Heart left ventricle (tissue), 16 donors: ENCODE measurements at regions not wholly inside any gene's neighbourhood (a gene's known extent, or its start where the extent isn't known, plus 50 kb on each side); places are given as distances from the start of the nearest gene placed in this dataset.

Experiments used
- ATAC-seq, 4 donors: fragments of 200-7000 bp; cut with Tn5 transposase; one replicate each; pipeline ENCODE4 v1.9.1; 2020 to 2022; ENCODE audit warnings: moderate library complexity in 4 of 4, mild to moderate bottlenecking in 3 of 4, moderate number of reproducible peaks in 1 of 4
- DNase-seq, 5 donors: peaks; one replicate each; pipeline ENCODE4 v3.0.0-alpha.2; 2020
- H3K27ac ChIP-seq, 12 donors: fragments of 200-600 bp; sonication (generic) in 4 of 12; one replicate each; pipeline versions ENCODE4 v1.5.0 to v1.8.0; 2016 to 2022; ENCODE audit warnings: mild to moderate bottlenecking in 2 of 12
- H3K27me3 ChIP-seq, 9 donors: fragments of 200-600 bp; sonication (generic) in 2 of 9; one replicate each; pipeline versions ENCODE4 v1.5.1 to v1.8.0; 2016 to 2022; ENCODE audit warnings: mild to moderate bottlenecking in 3 of 9
- H3K36me3 ChIP-seq, 9 donors: fragments of 200-600 bp; sonication (generic) in 2 of 9; one replicate each; pipeline versions ENCODE4 v1.5.0 to v1.8.0; 2018 to 2022; ENCODE audit warnings: mild to moderate bottlenecking in 2 of 9
- H3K4me1 ChIP-seq, 12 donors: fragments of 200-600 bp; sonication (generic) in 4 of 12; one replicate each; pipeline versions ENCODE4 v1.5.0 to v1.8.0; 2016 to 2022; ENCODE audit warnings: mild to moderate bottlenecking in 3 of 12
- H3K4me3 ChIP-seq, 12 donors: fragments of 200-600 bp; sonication (generic) in 4 of 12; one replicate each; pipeline versions ENCODE4 v1.5.0 to v1.8.0; 2017 to 2022; ENCODE audit warnings: mild to moderate bottlenecking in 9 of 12, moderate library complexity in 4 of 12
- H3K9me3 ChIP-seq, 12 donors: fragments of 200-600 bp; sonication (generic) in 4 of 12; one replicate each; pipeline versions ENCODE4 v1.5.0 to v1.8.0; 2016 to 2022; ENCODE audit warnings: mild to moderate bottlenecking in 1 of 12
- CTCF ChIP-seq, 12 donors: fragments of 200-600 bp; sonication (generic) in 4 of 12; IDR thresholded peaks; one replicate each; pipeline versions ENCODE4 v1.5.0 to v1.8.0; 2018 to 2022; ENCODE audit warnings: antibody characterized with exemption in 12 of 12, mild to moderate bottlenecking in 5 of 12
- POLR2A ChIP-seq, 2 donors: fragments of 450-650 bp; IDR thresholded peaks; one replicate each; pipeline ENCODE4 v1.6.1; 2017; ENCODE audit warnings: antibody characterized with exemption in 2 of 2, mild to moderate bottlenecking in 2 of 2, moderate library complexity in 2 of 2
- WGBS, 4 donors: extraction: QIAGEN DNeasy Blood & Tissue Kit in 2 of 4; methylation state at CpG; one replicate each; pipeline versions ENCODE4 v1.1.5 to v1.1.7; 2013 to 2018; 5-methylcytosine and 5-hydroxymethylcytosine counted together
- intact Hi-C, 10 donors: fragments of 100-400 bp; cut with DNase I; formaldehyde crosslinking; loops; one replicate each; pipeline versions ENCODE4 v1.11.1 to v1.14.2; 2022
- donor health status: ischemic (EF 13 %, LVEDD 7.1; RV severe dilation, severe dysfunction).
- donor health status: healthy with polysubstance abuse.
- donor health status: DM: no; HTN: yes; CAD: no.
- donor health status: DM: no; HTN: no; CAD: no.
- donor health status: ischemic (EF 25% LVEDD 6.9; RV normal size, moderate dysfunction).
- donor health status: ischemic (EF 25% LVEDD 5.7; RV mildly dilated, moderate dysfunction).
- donor health status: healthy.
- donor health status: DM: yes; HTN: yes; CAD: no.
- donor health status: ischemic (EF 35%, LVEDD 5.7; RV mildly dilated, moderate dysfunction).
- donor health status: nonischemic (EF 11% LVEDD 7.7; RV severe dilation, severe dysfunction).
- donor health status: DM: yes; HTN: yes; CAD: no.
- donor health status: PGD.
- donor health status: ischemic (EF 29% LVEDD 5.4; RV normal size, mild dysfunction).
- donor health status: nonischemic (EF 23%, LVEDD 6.1; RV moderate dilation, normal function).

DNA sequence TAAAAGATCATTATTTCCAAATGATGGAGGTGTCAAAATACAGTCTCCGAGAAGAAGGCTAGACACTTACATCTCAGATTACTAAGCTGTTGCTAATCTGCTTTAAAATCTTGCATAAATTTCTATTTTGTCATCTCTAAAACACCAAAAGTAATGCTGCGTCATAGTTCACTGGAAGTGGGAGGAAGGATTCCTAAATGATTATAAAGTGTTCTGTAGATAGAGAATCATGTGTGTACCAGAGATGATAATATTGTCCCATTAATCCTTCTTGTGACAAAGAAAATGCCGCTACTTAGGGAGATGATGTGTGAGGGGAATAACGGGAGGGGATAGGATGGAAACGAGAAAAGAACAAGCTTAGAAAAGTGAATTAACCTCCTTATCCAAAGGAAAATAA, 268.6 kb downstream of the JRKL start:
- no peak overlapping the region for H3K4me3 ChIP-seq
- no peak overlapping the region for H3K27ac ChIP-seq
- H3K27me3 ChIP-seq: no peaks in the 10 kb centered on the region
- 63 to 87% (median 80%) methylated on average over 5 of the region's 5 CpGs for WGBS, 4 donors
- DNase-seq (no peak), ATAC-seq (no peak)
- no peaks in the 10 kb centered on the region for H3K9me3 ChIP-seq
- no peaks in the 10 kb centered on the region for H3K36me3 ChIP-seq
- H3K4me1 ChIP-seq: no peaks in the 10 kb centered on the region
- intact Hi-C loops: no loop called here
- no peak for TF ChIP-seq CTCF (IDR thresholded peaks at IDR 0.05)
- TF ChIP-seq POLR2A (IDR thresholded peaks at IDR 0.05): no peak

DNA sequence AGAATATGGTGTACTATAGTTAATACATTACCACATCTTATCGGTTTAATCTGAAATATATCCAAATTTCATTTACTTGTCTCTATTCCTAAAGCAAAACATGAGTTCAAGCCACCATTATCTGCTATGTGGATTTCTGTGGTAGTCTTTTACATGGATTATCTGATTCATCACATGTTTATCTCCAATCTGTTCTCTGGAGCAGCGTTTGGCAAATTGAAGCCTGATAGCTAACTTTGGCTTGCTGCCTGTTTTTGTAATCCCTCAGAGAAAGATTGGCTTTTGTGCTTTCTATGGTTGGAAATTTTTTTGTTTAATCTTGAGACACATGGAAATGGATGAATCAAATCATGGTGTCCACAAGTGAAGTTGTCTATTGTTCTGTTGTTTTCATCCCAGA, 274.3 kb downstream of the JRKL start:
- H3K36me3 ChIP-seq: no peaks in the 10 kb centered on the region
- ATAC-seq (no peak), DNase-seq (no peak)
- H3K4me1 ChIP-seq: no peaks in the 10 kb centered on the region
- H3K4me3 ChIP-seq: no peak overlapping the region
- H3K27ac ChIP-seq: no peak overlapping the region
- no peaks in the 10 kb centered on the region for H3K9me3 ChIP-seq
- intact Hi-C loops: no loop called here
- WGBS, 4 donors: 61 to 71% (median 62%) methylated on average over 2 of the region's 2 CpGs
- TF ChIP-seq POLR2A (IDR thresholded peaks at IDR 0.05) (no peak), CTCF (IDR thresholded peaks at IDR 0.05) (no peak)
- no peaks in the 10 kb centered on the region for H3K27me3 ChIP-seq

DNA sequence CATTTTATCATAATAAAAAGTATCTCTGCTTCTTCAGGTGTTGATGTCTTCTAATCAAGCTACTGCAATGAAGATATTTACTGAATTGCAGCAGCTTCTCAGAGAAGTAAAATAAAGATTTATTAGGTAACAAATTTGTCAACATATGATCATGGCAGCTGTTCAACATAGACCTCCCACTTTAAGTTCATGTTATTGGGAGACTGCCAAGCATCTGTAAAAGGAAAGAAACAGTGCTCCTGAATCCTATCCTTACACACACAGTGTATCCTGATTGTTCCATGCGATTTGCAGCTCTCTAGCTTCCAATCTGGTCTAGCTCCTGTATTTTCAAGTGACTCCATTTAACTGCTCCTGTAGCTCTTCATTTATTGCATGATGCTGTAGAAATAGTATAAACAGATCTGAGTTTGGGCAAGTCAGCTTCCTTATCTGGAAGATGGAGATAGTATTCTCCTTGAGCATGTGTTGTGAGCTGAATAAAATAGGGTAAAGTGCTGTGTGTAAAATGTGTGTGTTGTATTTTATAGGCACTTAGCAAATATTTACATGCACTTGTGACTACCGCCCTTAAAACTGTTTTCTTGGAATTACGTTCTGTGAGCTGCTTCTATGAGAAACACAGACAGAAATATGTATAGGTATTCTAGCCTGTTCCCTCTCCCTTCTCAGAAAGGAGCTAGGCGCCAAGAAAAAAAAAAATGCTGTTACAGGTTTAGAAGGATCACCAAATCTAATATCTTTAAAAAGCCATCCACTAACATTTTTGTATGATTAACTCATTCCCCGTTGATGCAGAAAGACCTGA, 290.6 kb downstream of the JRKL start:
- Histone ChIP-seq H3K4me1 (no peaks in the 10 kb centered on the region), H3K27me3 (no peaks in the 10 kb centered on the region), H3K9me3 (no peaks in the 10 kb centered on the region), H3K4me3 (no peak overlapping the region), H3K36me3 (no peaks in the 10 kb centered on the region), H3K27ac (no peak overlapping the region)
- TF ChIP-seq CTCF (IDR thresholded peaks at IDR 0.05): no peak
- DNase-seq: no peak
- 60 to 80% (median 70%) methylated on average over 5 of the region's 5 CpGs for WGBS, 4 donors
- ATAC-seq: no peak
- intact Hi-C loops: no loop called here

GRCh38 chr11:96681019-96681716, 291.4 kb downstream of the JRKL start:
- no peaks in the 10 kb centered on the region for H3K9me3 ChIP-seq
- H3K27ac ChIP-seq: no peak overlapping the region
- ATAC-seq: no peak
- H3K4me3 ChIP-seq: no peak overlapping the region
- DNase-seq: no peak
- no peaks in the 10 kb centered on the region for H3K4me1 ChIP-seq
- 70 to 80% (median 77%) methylated on average over 5 of the region's 5 CpGs for WGBS, 4 donors
- intact Hi-C loops: no loop called here
- no peaks in the 10 kb centered on the region for H3K27me3 ChIP-seq
- no peaks in the 10 kb centered on the region for H3K36me3 ChIP-seq
- TF ChIP-seq POLR2A (IDR thresholded peaks at IDR 0.05) (no peak), CTCF (IDR thresholded peaks at IDR 0.05) (no peak)
